ENCODE measurements at regions not wholly inside any gene's neighbourhood (a gene's known extent, or its start where the extent isn't known, plus 50 kb on each side); places are given as distances from the start of the nearest gene placed in this dataset.

DNA sequence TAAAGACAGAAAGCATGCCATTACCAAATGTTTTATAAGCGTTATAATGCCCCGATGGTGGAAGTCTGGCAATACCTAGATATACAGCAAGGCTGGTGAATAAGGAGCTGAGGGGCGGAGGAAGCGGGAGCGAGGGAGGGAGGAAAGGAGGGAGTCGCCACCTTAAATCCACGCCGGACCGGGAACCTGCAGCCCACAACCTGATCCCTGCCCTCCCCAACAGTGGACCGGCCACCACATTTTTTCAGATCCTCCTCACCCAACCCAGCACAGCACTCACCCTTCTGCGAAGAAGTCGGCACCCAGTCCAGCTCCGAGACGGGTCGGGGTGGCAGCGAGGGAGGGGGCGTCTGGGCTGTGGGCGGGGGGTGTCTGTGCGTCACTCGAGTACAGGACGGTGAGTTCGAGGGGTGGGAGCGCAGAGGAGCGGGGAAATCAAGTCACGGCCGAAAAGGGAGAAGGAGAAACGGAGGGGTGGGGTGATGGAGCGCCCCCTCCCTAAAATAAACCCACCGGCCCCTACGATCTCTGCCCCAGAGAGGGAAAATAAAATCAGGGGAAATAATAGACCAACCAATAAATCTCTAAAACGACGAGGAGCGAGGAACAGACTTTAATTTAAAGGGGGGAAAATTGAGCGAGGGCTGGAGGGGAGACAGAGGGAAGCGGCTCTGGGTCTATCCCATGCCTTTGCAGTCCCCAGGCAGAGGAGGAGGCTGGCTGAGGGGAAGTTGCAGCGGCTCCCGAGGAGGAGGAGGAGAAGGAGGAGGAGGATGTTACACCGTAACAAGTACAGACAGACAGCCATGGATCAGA, 96.5 kb upstream of the SERTAD2 start:
- peak; percentile 25 for DNase-seq (ENCODE audit: low read depth)
- peak overlapping the region; percentile 83 for H3K4me3 ChIP-seq (ENCODE audit: low read depth, low read length)
- TF ChIP-seq, protein P1, sequence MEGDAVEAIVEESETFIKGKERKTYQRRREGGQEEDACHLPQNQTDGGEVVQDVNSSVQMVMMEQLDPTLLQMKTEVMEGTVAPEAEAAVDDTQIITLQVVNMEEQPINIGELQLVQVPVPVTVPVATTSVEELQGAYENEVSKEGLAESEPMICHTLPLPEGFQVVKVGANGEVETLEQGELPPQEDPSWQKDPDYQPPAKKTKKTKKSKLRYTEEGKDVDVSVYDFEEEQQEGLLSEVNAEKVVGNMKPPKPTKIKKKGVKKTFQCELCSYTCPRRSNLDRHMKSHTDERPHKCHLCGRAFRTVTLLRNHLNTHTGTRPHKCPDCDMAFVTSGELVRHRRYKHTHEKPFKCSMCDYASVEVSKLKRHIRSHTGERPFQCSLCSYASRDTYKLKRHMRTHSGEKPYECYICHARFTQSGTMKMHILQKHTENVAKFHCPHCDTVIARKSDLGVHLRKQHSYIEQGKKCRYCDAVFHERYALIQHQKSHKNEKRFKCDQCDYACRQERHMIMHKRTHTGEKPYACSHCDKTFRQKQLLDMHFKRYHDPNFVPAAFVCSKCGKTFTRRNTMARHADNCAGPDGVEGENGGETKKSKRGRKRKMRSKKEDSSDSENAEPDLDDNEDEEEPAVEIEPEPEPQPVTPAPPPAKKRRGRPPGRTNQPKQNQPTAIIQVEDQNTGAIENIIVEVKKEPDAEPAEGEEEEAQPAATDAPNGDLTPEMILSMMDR (IDR thresholded peaks at IDR 0.05; ENCODE audit: insufficient read depth, low read depth, low read length) = peak; percentile 3

DNA sequence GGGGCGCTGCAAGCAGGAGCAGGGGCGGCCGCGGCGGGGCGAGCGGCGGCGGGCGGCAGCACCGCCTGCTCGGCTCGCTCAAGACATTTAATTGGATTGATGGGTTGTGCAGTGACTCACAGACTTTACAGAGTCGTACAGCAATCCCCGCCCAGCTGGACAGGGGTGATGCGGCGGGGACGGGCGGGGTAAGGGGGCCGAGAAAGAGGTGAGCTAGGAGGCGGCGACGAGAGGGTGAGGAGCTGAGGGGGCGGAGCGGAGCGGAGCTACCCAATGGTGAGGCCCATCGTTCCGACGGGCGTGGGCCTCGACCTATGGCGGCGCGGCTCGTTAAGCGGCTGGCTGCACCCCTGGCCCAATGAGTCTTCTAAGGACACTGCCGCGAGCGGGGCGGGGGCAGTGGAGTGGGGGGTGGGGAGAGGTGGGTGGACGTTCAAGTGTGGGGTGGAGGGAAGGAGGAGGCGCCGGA, 97.1 kb upstream of the SERTAD2 start:
- peak; percentile 100 for DNase-seq (ENCODE audit: low read depth)

DNA sequence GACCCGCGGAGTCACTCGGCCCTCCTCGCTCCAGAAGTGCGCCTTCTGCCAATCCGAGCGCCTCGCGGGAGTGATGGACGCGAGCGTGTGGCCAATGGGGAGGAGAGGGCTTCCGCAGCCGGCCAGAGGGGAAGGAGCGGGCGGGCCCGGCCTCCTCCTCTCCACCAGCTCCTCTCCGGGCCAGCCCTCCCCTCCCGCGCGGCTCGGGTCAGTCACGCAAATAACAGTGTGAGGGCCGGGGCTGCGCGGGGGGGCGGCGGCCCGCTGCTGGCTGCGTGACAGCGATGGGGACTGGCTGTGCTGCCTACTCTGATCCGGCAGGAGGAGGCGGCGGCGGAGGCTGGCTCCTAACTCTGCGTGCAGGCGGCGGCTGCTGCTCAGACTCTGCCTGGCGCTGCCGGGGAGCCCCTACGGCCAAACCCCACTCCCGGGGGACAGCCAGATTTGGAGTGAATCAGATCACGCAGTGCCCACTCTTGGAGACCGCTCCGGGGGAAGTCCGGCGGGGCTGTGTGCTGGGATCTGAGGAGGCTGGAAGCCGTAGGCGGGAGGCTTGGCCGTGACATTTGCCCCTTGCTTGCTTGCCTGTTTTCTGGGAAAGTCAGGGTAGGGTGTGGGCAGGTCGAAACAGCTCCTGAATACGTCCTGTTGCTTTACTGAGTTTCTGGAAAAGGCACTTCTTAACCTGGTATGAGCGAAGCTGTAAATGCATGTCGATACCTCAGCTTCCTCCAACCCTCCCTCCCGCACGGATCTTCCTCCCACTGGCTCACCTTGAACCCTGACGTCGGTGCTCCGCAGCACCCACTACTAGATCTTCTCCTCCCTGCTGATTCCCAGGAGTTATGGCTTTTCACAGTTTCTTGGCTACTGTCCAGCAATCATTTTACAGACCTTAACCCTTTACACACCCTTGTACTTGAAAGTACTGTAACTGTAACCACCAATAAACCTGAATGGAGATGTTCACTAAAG, 97.9 kb upstream of the SERTAD2 start:
- peak overlapping the region; percentile 86 for H3K4me3 ChIP-seq (ENCODE audit: low read depth, low read length)
- DNase-seq (ENCODE audit: low read depth) = peak; percentile 42
- TF ChIP-seq, protein P1 (IDR thresholded peaks at IDR 0.05; ENCODE audit: insufficient read depth, low read depth, low read length) = peak; percentile 40

More for the DNA sequence above, 97.1 kb upstream of the SERTAD2 start:
- TF ChIP-seq, protein P1 (IDR thresholded peaks at IDR 0.05; ENCODE audit: insufficient read depth, low read depth, low read length) = no peak
- H3K4me3 ChIP-seq (ENCODE audit: low read depth, low read length) = peak overlapping the region; percentile 83

DNA sequence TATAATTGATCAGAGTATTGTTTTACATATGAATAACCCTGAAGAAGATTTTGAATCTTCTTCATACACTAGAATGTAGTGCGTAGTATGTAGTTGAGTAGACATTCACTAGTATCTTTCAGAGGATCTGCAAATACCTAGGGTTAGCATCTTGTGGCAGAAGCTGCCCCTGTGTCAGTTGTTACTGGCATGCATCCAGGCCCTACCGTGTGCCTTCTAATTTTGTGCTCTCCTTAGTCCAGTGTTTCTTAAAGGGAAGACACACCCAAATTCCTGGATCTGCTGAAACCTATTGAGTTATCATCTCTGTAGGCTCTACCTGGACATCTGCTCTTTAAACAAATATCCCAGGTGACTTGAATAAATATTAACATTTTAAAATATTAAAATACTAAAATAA, 99.7 kb upstream of the SERTAD2 start:
- no peak for DNase-seq (ENCODE audit: low read depth)
- H3K4me3 ChIP-seq (ENCODE audit: low read depth, low read length) = no peak overlapping the region
- TF ChIP-seq, protein P1 (IDR thresholded peaks at IDR 0.05; ENCODE audit: insufficient read depth, low read depth, low read length) = no peak

DNA sequence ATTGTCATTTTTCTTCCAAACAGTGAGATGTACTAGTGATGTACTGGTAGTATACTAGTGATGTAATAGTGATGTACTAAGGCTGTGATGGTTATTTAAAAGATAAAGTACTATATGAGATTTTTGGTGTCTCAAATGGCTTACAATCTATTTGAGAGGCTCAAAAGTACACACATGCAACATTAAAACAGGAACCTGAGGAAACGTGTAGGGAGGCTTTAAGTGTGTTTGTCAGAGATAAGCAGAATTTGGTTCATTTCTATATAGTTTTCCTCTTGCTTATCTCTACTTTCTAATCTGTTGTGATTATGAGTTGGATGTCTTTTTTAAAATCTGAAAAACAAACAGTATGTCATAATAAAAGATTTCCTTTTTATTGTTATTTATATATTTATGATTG, 100.9 kb upstream of the SERTAD2 start:
- no peak overlapping the region for H3K4me3 ChIP-seq (ENCODE audit: low read depth, low read length)
- DNase-seq (ENCODE audit: low read depth) = no peak
- TF ChIP-seq, protein P1 (IDR thresholded peaks at IDR 0.05; ENCODE audit: insufficient read depth, low read depth, low read length) = no peak

DNA sequence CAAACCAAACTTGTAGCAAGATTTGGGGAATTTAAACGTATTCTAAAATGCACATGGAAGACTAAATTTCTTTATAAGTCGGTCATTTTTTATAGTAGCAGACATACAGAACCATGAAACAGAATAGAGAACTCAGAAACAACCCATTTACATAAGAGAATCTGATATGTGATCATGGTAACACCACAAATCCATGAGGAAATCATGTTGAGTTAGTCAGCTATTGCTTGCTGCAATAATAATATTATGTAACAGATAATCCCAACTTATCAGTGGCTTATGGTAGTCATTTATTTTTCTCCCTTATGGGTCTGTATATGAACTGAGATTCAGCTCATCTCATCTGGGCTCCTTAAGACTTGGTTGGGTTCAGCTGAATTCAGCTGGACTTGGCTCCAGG, 103.4 kb upstream of the SERTAD2 start:
- no peak overlapping the region for H3K4me3 ChIP-seq (ENCODE audit: low read depth, low read length)
- TF ChIP-seq, protein P1 (IDR thresholded peaks at IDR 0.05; ENCODE audit: insufficient read depth, low read depth, low read length) = no peak
- DNase-seq (ENCODE audit: low read depth) = no peak

All from fibroblast of villous mesenchyme (primary cell).